ENCODE measurements at regions not wholly inside any gene's neighbourhood (a gene's known extent, or its start where the extent isn't known, plus 50 kb on each side); places are given as distances from the start of the nearest gene placed in this dataset.

- Histone ChIP-seq H3K4me1 (ENCODE audit: control insufficient read depth, insufficient read depth, low read length, unreplicated experiment) (no peaks in the 10 kb centered on the region), H3K79me2 (ENCODE audit: control insufficient read depth, insufficient read depth, low read length, unreplicated experiment) (no peaks in the 10 kb centered on the region), H2AFZ (ENCODE audit: low read length, unreplicated experiment) (no peak overlapping the region), H3K36me3 (ENCODE audit: insufficient read depth, low read length) (no peaks in the 10 kb centered on the region), H3K4me3 (ENCODE audit: low read depth, low read length) (no peak overlapping the region), H3K27ac (ENCODE audit: low read depth, low read length) (no peak overlapping the region), H3K27me3 (ENCODE audit: insufficient read depth, low read length) (no peaks in the 10 kb centered on the region)
These were observed 464.7 kb upstream of the CELF2 start for GRCh38 chr10:10552948-10553347.

- H3K27ac ChIP-seq (ENCODE audit: low read depth, low read length), result no peak overlapping the region
- no peaks in the 10 kb centered on the region; the same call in 1 of the 2 replicates for H3K27me3 ChIP-seq (ENCODE audit: insufficient read depth, low read length)
- H2AFZ ChIP-seq (ENCODE audit: low read length, unreplicated experiment), result no peak overlapping the region
- no peaks in the 10 kb centered on the region for H3K36me3 ChIP-seq (ENCODE audit: insufficient read depth, low read length)
- H3K4me1 ChIP-seq (ENCODE audit: control insufficient read depth, insufficient read depth, low read length, unreplicated experiment), result no peaks in the 10 kb centered on the region
- H3K4me3 ChIP-seq (ENCODE audit: low read depth, low read length), result no peak overlapping the region
- H3K79me2 ChIP-seq (ENCODE audit: control insufficient read depth, insufficient read depth, low read length, unreplicated experiment), result no peaks in the 10 kb centered on the region
These were observed 453.4 kb upstream of the CELF2 start for GRCh38 chr10:10564081-10564794.

GRCh38 chr10:10576937-10577336 lies 440.7 kb upstream of the CELF2 start:
- no peak overlapping the region for H3K27ac ChIP-seq (ENCODE audit: low read depth, low read length)
- H3K4me1 ChIP-seq (ENCODE audit: control insufficient read depth, insufficient read depth, low read length, unreplicated experiment), result no peaks in the 10 kb centered on the region
- no peak overlapping the region for H2AFZ ChIP-seq (ENCODE audit: low read length, unreplicated experiment)
- no peaks in the 10 kb centered on the region for H3K36me3 ChIP-seq (ENCODE audit: insufficient read depth, low read length)
- no peaks in the 10 kb centered on the region for H3K27me3 ChIP-seq (ENCODE audit: insufficient read depth, low read length)
- H3K4me3 ChIP-seq (ENCODE audit: low read depth, low read length), result no peak overlapping the region
- no peaks in the 10 kb centered on the region for H3K79me2 ChIP-seq (ENCODE audit: control insufficient read depth, insufficient read depth, low read length, unreplicated experiment)

GRCh38 chr10:10579709-10580108 lies 438.0 kb upstream of the CELF2 start:
- H2AFZ ChIP-seq (ENCODE audit: low read length, unreplicated experiment), result no peak overlapping the region
- no peaks in the 10 kb centered on the region for H3K4me1 ChIP-seq (ENCODE audit: control insufficient read depth, insufficient read depth, low read length, unreplicated experiment)
- no peaks in the 10 kb centered on the region for H3K36me3 ChIP-seq (ENCODE audit: insufficient read depth, low read length)
- H3K4me3 ChIP-seq (ENCODE audit: low read depth, low read length), result no peak overlapping the region
- no peaks in the 10 kb centered on the region for H3K79me2 ChIP-seq (ENCODE audit: control insufficient read depth, insufficient read depth, low read length, unreplicated experiment)
- no peaks in the 10 kb centered on the region for H3K27me3 ChIP-seq (ENCODE audit: insufficient read depth, low read length)
- H3K27ac ChIP-seq (ENCODE audit: low read depth, low read length), result no peak overlapping the region

GRCh38 chr10:10584161-10584560 lies 433.5 kb upstream of the CELF2 start:
- Histone ChIP-seq H3K27me3 (ENCODE audit: insufficient read depth, low read length) (no peaks in the 10 kb centered on the region), H3K4me1 (ENCODE audit: control insufficient read depth, insufficient read depth, low read length, unreplicated experiment) (peaks cover under 1% of the 10 kb centered on the region), H2AFZ (ENCODE audit: low read length, unreplicated experiment) (no peak overlapping the region), H3K36me3 (ENCODE audit: insufficient read depth, low read length) (no peaks in the 10 kb centered on the region), H3K4me3 (ENCODE audit: low read depth, low read length) (no peak overlapping the region), H3K79me2 (ENCODE audit: control insufficient read depth, insufficient read depth, low read length, unreplicated experiment) (no peaks in the 10 kb centered on the region), H3K27ac (ENCODE audit: low read depth, low read length) (no peak overlapping the region)

- Histone ChIP-seq H3K27ac (ENCODE audit: low read depth, low read length) (no peak overlapping the region), H3K27me3 (ENCODE audit: insufficient read depth, low read length) (no peaks in the 10 kb centered on the region), H3K36me3 (ENCODE audit: insufficient read depth, low read length) (no peaks in the 10 kb centered on the region), H3K4me3 (ENCODE audit: low read depth, low read length) (no peak overlapping the region), H3K79me2 (ENCODE audit: control insufficient read depth, insufficient read depth, low read length, unreplicated experiment) (no peaks in the 10 kb centered on the region), H3K4me1 (ENCODE audit: control insufficient read depth, insufficient read depth, low read length, unreplicated experiment) (peaks cover 13% of the 10 kb centered on the region), H2AFZ (ENCODE audit: low read length, unreplicated experiment) (no peak overlapping the region)
These were observed 429.8 kb upstream of the CELF2 start for GRCh38 chr10:10587744-10588393.

GRCh38 chr10:10589540-10590303 lies 427.9 kb upstream of the CELF2 start:
- Histone ChIP-seq H3K27me3 (ENCODE audit: insufficient read depth, low read length) (no peaks in the 10 kb centered on the region), H3K4me3 (ENCODE audit: low read depth, low read length) (no peak overlapping the region), H2AFZ (ENCODE audit: low read length, unreplicated experiment) (no peak overlapping the region), H3K36me3 (ENCODE audit: insufficient read depth, low read length) (no peaks in the 10 kb centered on the region), H3K79me2 (ENCODE audit: control insufficient read depth, insufficient read depth, low read length, unreplicated experiment) (no peaks in the 10 kb centered on the region), H3K27ac (ENCODE audit: low read depth, low read length) (peak overlapping the region; percentile 72), H3K4me1 (ENCODE audit: control insufficient read depth, insufficient read depth, low read length, unreplicated experiment) (peaks cover 13% of the 10 kb centered on the region)

GRCh38 chr10:10591715-10592341 lies 425.8 kb upstream of the CELF2 start:
- H3K4me1 ChIP-seq (ENCODE audit: control insufficient read depth, insufficient read depth, low read length, unreplicated experiment), result peaks cover 13% of the 10 kb centered on the region
- no peaks in the 10 kb centered on the region for H3K36me3 ChIP-seq (ENCODE audit: insufficient read depth, low read length)
- H3K27me3 ChIP-seq (ENCODE audit: insufficient read depth, low read length), result no peaks in the 10 kb centered on the region
- H3K4me3 ChIP-seq (ENCODE audit: low read depth, low read length), result no peak overlapping the region
- H3K79me2 ChIP-seq (ENCODE audit: control insufficient read depth, insufficient read depth, low read length, unreplicated experiment), result no peaks in the 10 kb centered on the region
- H2AFZ ChIP-seq (ENCODE audit: low read length, unreplicated experiment), result no peak overlapping the region
- H3K27ac ChIP-seq (ENCODE audit: low read depth, low read length), result no peak overlapping the region

GRCh38 chr10:10596256-10596655 lies 421.4 kb upstream of the CELF2 start:
- Histone ChIP-seq H3K27ac (ENCODE audit: low read depth, low read length) (no peak overlapping the region), H3K27me3 (ENCODE audit: insufficient read depth, low read length) (no peaks in the 10 kb centered on the region), H2AFZ (ENCODE audit: low read length, unreplicated experiment) (no peak overlapping the region), H3K36me3 (ENCODE audit: insufficient read depth, low read length) (no peaks in the 10 kb centered on the region), H3K4me3 (ENCODE audit: low read depth, low read length) (no peak overlapping the region), H3K79me2 (ENCODE audit: control insufficient read depth, insufficient read depth, low read length, unreplicated experiment) (no peaks in the 10 kb centered on the region), H3K4me1 (ENCODE audit: control insufficient read depth, insufficient read depth, low read length, unreplicated experiment) (no peaks in the 10 kb centered on the region)

GRCh38 chr10:10598297-10598696 lies 419.4 kb upstream of the CELF2 start:
- Histone ChIP-seq H3K79me2 (ENCODE audit: control insufficient read depth, insufficient read depth, low read length, unreplicated experiment) (no peaks in the 10 kb centered on the region), H3K4me1 (ENCODE audit: control insufficient read depth, insufficient read depth, low read length, unreplicated experiment) (no peaks in the 10 kb centered on the region), H3K27ac (ENCODE audit: low read depth, low read length) (no peak overlapping the region), H2AFZ (ENCODE audit: low read length, unreplicated experiment) (no peak overlapping the region), H3K27me3 (ENCODE audit: insufficient read depth, low read length) (no peaks in the 10 kb centered on the region), H3K4me3 (ENCODE audit: low read depth, low read length) (no peak overlapping the region), H3K36me3 (ENCODE audit: insufficient read depth, low read length) (no peaks in the 10 kb centered on the region)
